ENCODE measurements at regions not wholly inside any gene's neighbourhood (a gene's known extent, or its start where the extent isn't known, plus 50 kb on each side); places are given as distances from the start of the nearest gene placed in this dataset.

GRCh38 chr4:141513866-141514265 lies 122.5 kb upstream of the IL15 start:
- TF ChIP-seq CTCF (IDR thresholded peaks at IDR 0.05; ENCODE audit: low read depth, low read length, missing input control) (no peak), MAX (IDR thresholded peaks at IDR 0.05) (no peak)
